SKM-1 treated with dmso at 0.1 percent for 144 hours (cell line): ENCODE measurements at regions not wholly inside any gene's neighbourhood (a gene's known extent, or its start where the extent isn't known, plus 50 kb on each side); places are given as distances from the start of the nearest gene placed in this dataset.

Experiments
- DNase-seq: peaks from one replicate; lab custom pipeline; 2025; ENCODE audit not compliant: unreplicated experiment; lab: John Stamatoyannopoulos, UW

GRCh38 chr15:46616033-46616432 is 981.2 kb downstream of the SQOR start:
- DNase-seq = no peak

GRCh38 chr15:46617507-46617906 is 982.7 kb downstream of the SQOR start:
- DNase-seq = no peak

- no peak for DNase-seq
Measured at GRCh38 chr15:46618984-46619383, 984.2 kb downstream of the SQOR start.

GRCh38 chr15:46620392-46621013 is 985.7 kb downstream of the SQOR start:
- DNase-seq = no peak

GRCh38 chr15:46622851-46623250 is 988.0 kb downstream of the SQOR start:
- no peak for DNase-seq

- no peak for DNase-seq
Measured at GRCh38 chr15:46636206-46636605, 1001.4 kb downstream of the SQOR start.

GRCh38 chr15:46644501-46645481 is 1010.0 kb downstream of the SQOR start:
- no peak for DNase-seq

GRCh38 chr15:46646490-46646889 is 1011.7 kb downstream of the SQOR start:
- DNase-seq = no peak

- DNase-seq = no peak
Measured at GRCh38 chr15:46647046-46647445, 1012.2 kb downstream of the SQOR start.

GRCh38 chr15:46652266-46652665 is 1017.4 kb downstream of the SQOR start:
- no peak for DNase-seq

GRCh38 chr15:46654993-46655392 is 1020.2 kb downstream of the SQOR start:
- no peak for DNase-seq

- no peak for DNase-seq
Measured at GRCh38 chr15:46660096-46660842, 1025.4 kb downstream of the SQOR start.

GRCh38 chr15:46670258-46670657 is 1035.4 kb downstream of the SQOR start:
- no peak for DNase-seq

GRCh38 chr15:46671336-46671735 is 1036.5 kb downstream of the SQOR start:
- no peak for DNase-seq

GRCh38 chr15:46672041-46672440 is 1037.2 kb downstream of the SQOR start:
- no peak for DNase-seq

- no peak for DNase-seq
Measured at GRCh38 chr15:46676233-46677206, 1040.8 kb upstream of the SEMA6D start.

GRCh38 chr15:46677491-46677890 is 1039.8 kb upstream of the SEMA6D start:
- DNase-seq = no peak

GRCh38 chr15:46681901-46682300 is 1035.4 kb upstream of the SEMA6D start:
- no peak for DNase-seq

- no peak for DNase-seq
Measured at GRCh38 chr15:46682969-46683791, 1034.1 kb upstream of the SEMA6D start.

- no peak for DNase-seq
Measured at GRCh38 chr15:46685096-46685495, 1032.2 kb upstream of the SEMA6D start.
